HG03575 (cell line): ENCODE measurements at regions not wholly inside any gene's neighbourhood (a gene's known extent, or its start where the extent isn't known, plus 50 kb on each side); places are given as distances from the start of the nearest gene placed in this dataset.

Experiments
- ATAC-seq: cut with Tn5 transposase; IDR thresholded peaks from one replicate; pipeline ENCODE4 v1.9.1; 2021; ENCODE audit not compliant: unreplicated experiment, insufficient number of reproducible peaks, low FRiP score; ENCODE audit errors: extremely low read depth

- ATAC-seq: no peak
Observed at GRCh38 chrX:20463296-20464075, 196.8 kb upstream of the RPS6KA3 start.

GRCh38 chrX:20461576-20461975, 194.9 kb upstream of the RPS6KA3 start:
- ATAC-seq: no peak

DNA sequence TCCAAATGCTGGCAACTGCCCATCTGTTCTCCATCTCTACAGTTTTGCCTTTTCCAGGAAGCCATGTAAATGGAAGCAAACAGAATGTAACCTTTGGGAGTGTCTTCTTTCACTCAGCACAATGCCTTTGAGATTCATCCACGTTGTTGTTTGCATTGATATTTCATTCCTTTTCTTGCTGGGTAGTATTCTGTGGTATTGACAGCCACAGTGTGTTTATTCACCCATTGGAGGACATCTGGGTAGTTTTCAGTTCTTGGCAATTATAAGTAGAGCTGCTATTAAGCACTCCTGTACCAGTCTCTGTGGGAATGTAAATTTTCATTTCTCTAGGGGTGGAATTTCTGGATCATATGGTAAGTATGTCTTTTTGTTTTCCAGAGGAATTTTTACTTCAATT, 194.3 kb upstream of the RPS6KA3 start:
- no peak for ATAC-seq

GRCh38 chrX:20459410-20460350, 193.0 kb upstream of the RPS6KA3 start:
- ATAC-seq: no peak

GRCh38 chrX:20456971-20457370, 190.3 kb upstream of the RPS6KA3 start:
- no peak for ATAC-seq

DNA sequence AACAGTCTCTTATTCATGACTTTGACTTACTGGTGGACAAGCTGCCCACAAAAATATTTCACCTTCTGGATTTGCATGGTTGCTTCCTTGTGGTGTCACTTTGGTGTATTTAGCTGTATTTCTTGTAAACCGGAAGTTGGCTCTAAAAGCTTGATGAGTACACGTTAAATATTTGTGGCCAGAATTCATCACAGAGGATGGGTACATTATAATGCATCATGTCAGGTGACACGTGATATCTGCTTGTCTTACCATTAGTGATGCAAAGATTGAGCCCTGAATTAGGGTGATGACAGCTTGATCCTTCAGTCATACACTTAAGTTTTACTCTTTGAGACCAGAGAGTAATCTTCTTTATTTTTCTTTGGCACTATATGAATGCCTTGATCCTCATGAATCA, 188.3 kb upstream of the RPS6KA3 start:
- ATAC-seq: no peak

GRCh38 chrX:20454117-20454516, 187.4 kb upstream of the RPS6KA3 start:
- no peak for ATAC-seq

GRCh38 chrX:20452487-20452886, 185.8 kb upstream of the RPS6KA3 start:
- peak; percentile 61 for ATAC-seq

- ATAC-seq: no peak
Observed at GRCh38 chrX:20451929-20452328, 185.2 kb upstream of the RPS6KA3 start.

- ATAC-seq: no peak
Observed at GRCh38 chrX:20445109-20445508, 178.4 kb upstream of the RPS6KA3 start.

DNA sequence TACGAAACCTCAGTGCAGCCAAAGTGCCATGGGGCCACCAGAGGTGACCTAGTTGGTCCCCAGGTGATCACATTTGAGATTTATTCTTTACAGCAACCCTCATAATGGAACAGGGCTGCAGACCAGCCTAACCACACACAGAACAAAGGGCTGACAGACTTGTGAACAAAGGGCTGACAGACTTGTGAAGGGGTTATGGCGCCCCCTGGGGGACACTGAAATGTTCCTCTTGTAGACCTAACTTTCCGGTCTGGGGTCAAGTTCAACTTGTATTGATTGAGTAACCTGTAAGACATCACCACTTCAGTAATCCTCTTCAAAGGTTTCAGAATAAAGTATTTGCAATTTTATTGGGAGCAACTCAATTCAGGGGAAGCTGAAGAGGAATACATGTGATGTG, 175.9 kb upstream of the RPS6KA3 start:
- no peak for ATAC-seq

GRCh38 chrX:20441123-20441522, 174.4 kb upstream of the RPS6KA3 start:
- ATAC-seq: no peak

DNA sequence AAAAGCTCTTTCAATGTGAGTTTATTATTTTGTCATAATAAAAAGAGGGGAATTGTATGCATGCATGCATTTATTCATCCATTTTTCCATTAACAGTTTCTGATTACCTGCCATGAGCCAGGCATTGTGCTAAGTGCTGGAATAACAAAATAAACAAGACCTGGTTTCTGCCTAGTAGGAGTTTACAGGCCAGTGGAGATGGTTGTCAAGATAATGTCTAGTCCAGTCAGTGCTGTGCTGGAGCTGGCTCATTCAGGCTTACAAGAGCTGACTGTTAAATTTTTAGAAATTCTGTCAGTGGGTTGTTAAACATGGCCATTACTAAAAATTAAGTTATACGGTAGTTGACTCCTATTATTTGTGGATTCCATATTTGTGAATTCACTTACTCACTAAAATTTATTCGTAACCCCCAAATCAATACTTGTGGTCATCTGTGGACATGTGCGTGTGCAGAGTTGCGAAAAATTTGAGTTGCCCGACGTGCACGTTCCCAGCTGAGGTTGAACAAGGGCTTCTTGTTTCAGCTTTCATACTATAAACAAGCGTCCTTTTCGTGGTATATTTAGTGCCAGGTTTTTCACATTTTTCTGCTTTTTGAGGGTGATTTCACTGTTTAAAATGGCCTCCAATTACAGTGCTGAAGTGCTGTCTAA, 172.3 kb upstream of the RPS6KA3 start:
- ATAC-seq: no peak

- ATAC-seq: no peak
Observed at GRCh38 chrX:20437683-20438082, 171.0 kb upstream of the RPS6KA3 start.

GRCh38 chrX:20435913-20436312, 169.2 kb upstream of the RPS6KA3 start:
- ATAC-seq: no peak

DNA sequence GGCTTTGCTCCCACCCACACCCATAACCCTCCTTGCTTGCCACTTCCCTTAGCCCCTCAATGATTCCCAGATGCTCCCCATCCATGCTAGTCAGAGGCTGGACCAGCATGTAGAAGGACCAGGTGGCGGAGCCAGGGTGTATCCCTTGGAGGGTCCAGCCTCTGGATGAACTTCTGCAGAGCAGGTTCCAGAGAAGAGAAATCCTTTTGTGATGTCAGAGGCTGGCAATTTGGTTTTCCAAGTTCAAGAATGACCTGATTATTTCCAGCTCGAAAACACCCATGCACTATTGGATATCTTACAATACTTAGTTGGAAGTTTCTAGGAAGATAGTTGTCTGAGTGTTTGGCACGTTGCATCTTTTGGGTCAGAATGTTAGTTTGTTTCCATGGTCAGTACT, 168.3 kb upstream of the RPS6KA3 start:
- no peak for ATAC-seq

DNA sequence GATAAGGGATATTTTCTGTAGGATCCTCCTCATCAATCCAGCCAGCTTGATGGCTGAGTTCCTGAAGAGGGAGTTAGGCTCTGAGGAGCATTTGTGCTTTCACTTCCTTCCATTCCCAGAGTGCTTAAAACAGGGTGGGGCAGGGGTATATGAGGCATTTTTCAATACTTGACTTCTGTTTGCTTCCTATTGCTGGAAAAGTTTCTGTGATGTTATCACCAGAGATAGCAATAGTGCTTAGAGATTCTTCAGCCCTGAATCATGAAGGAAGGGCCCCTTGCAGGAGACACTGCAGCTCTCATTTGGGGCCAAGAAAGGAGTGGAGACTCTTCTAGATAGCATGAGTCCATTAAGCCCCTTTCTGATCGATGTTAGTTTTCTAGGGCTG, 166.7 kb upstream of the RPS6KA3 start:
- ATAC-seq: no peak

DNA sequence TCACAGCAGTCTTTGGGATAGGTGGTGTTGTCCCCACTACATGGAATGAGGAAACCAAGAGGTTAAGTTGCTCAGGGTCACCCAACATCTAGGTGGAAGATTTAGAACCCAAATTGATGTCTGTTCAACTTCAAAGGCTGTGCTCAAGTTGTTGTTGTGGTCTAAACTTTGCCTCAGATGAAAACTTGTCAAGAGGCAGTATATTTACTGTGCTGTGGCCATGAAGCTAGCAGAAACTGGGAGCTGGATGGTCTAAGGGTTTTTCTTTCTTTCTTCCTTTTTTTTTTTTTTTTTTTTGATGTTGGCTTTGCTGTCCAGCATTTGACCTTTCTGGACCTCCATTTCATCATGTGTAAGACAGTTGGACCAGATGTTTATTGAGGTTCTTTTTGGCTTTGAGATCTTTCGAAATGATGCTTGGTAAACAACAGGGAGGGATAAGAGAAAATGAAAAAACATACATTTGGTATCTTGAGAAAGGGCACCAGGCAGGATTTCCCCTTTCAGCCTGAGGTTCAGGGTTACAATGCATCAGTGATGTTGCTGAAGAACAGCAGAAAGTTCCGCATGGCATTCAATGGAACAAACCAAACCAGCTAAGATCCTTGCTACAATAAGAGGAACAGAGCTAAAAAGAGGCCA, 166.2 kb upstream of the RPS6KA3 start:
- no peak for ATAC-seq

- ATAC-seq: no peak
Observed at GRCh38 chrX:20432048-20432447, 165.3 kb upstream of the RPS6KA3 start.
